SU-DHL-6 (cell line): ENCODE measurements at regions not wholly inside any gene's neighbourhood (a gene's known extent, or its start where the extent isn't known, plus 50 kb on each side); places are given as distances from the start of the nearest gene placed in this dataset.

Source experiments
- H2AFZ ChIP-seq: fragments of 200-600 bp; sonication (generic); 2 replicates; pipeline ENCODE4 v1.6.1; 2014; ENCODE audit warnings: low read depth, mild to moderate bottlenecking, moderate library complexity, mixed read lengths, antibody characterized with exemption, low read length; ENCODE audit not compliant: severe bottlenecking
- H3F3A ChIP-seq: fragments of 200-600 bp; shearing (Covaris generic); 2 replicates; pipeline ENCODE4 v1.6.0; 2016; ENCODE audit warnings: antibody characterized with exemption, mild to moderate bottlenecking; ENCODE audit not compliant: insufficient read depth
- H3K27ac ChIP-seq: fragments of 200-600 bp; sonication (generic); 2 replicates; pipeline ENCODE4 v1.5.1; 2016; ENCODE audit warnings: low read depth, mild to moderate bottlenecking, low read length, moderate library complexity, mixed read lengths
- H3K27me3 ChIP-seq: fragments of 200-600 bp; sonication (generic), shearing (Covaris generic); 2 replicates; pipeline ENCODE4 v1.6.0; 2014; ENCODE audit warnings: mild to moderate bottlenecking, low read length
- H3K36me3 ChIP-seq: fragments of 200-600 bp; sonication (generic); 2 replicates; pipeline ENCODE4 v1.6.1; 2014; ENCODE audit warnings: mild to moderate bottlenecking, low read length, mixed read lengths
- H3K4me2 ChIP-seq: fragments of 300-600, 200-600 bp; shearing (Covaris generic), sonication (generic); 2 replicates; pipeline ENCODE4 v1.6.0; 2014; ENCODE audit warnings: low read length, low read depth, mild to moderate bottlenecking; ENCODE audit not compliant: poor library complexity, severe bottlenecking
- H3K4me3 ChIP-seq: fragments of 200-600 bp; sonication (generic); 2 replicates; pipeline ENCODE4 v1.5.1; 2014; ENCODE audit warnings: antibody characterized with exemption, low read length, mild to moderate bottlenecking, mixed read lengths; ENCODE audit not compliant: insufficient read depth, poor library complexity, severe bottlenecking
- H3K79me2 ChIP-seq: fragments of 200-600 bp; sonication (generic); 2 replicates; pipeline ENCODE4 v1.6.1; 2014; ENCODE audit warnings: mild to moderate bottlenecking, low read length, moderate library complexity; ENCODE audit not compliant: insufficient read depth
- H3K9ac ChIP-seq: fragments of 200-600 bp; sonication (generic); 2 replicates; pipeline ENCODE4 v1.7.0; 2014; ENCODE audit warnings: mild to moderate bottlenecking, low read length
- H3K9me2 ChIP-seq: fragments of 200-600 bp; sonication (generic); replicated peaks from 2 replicates; pipeline ENCODE4 v1.6.1; 2014; ENCODE audit warnings: low read length; ENCODE audit not compliant: insufficient read depth
- H3K9me3 ChIP-seq: fragments of 200-600 bp; sonication (generic); 2 replicates; pipeline ENCODE4 v1.6.1; 2014; ENCODE audit warnings: low read length, mixed read lengths; ENCODE audit not compliant: insufficient read depth
- H4K20me1 ChIP-seq: fragments of 200-600 bp; sonication (generic); 2 replicates; pipeline ENCODE4 v1.6.1; 2014; ENCODE audit warnings: low read depth, mild to moderate bottlenecking, antibody characterized with exemption, low read length, moderate library complexity, mixed read lengths
- EZH2phosphoT487 ChIP-seq: fragments of 200-600 bp; sonication (generic), shearing (Covaris generic); conservative IDR thresholded peaks from 2 replicates; pipeline ENCODE4 v1.6.1; 2018; ENCODE audit warnings: mild to moderate bottlenecking, antibody characterized with exemption, low read length, moderate library complexity, mixed read lengths
- TF ChIP-seq, protein P1 (sequence below): fragments of 200-600 bp; sonication (generic); IDR thresholded peaks from one replicate; pipeline ENCODE4 v1.5.1; 2017; ENCODE audit warnings: antibody characterized with exemption, mild to moderate bottlenecking, low read length, moderate library complexity; ENCODE audit not compliant: insufficient read depth, poor library complexity, severe bottlenecking

DNA sequence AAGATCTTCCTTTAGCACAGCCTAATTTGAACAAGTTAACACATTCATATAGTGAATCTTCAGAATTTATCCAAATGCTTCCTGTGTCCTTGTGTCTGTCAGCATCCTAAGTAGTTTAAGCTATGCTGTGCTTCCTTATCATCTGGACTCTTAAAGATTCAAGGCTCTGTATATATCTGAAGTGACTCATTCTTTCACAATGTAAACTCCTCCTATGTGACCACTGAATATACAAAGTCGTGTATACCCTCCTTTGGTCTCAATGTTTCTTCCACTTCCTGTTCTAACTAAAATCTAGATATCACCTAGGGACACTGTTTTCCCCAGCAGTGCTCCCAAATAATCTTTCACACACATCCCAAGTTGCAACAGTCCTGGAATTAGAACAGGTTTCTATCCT, 935.7 kb upstream of the NUDT12 start:
- Histone ChIP-seq H3K27me3 (no peaks in the 10 kb centered on the region), H3K4me3 (no peak overlapping the region), H3K27ac (no peak overlapping the region), H3K79me2 (no peaks in the 10 kb centered on the region), H4K20me1 (no peaks in the 10 kb centered on the region), H3K36me3 (no peaks in the 10 kb centered on the region), H3F3A (no peaks in the 10 kb centered on the region), H3K9ac (no peak overlapping the region), H3K9me2 (no peaks in the 10 kb centered on the region), H2AFZ (no peak overlapping the region), H3K9me3 (no peaks in the 10 kb centered on the region), H3K4me2 (no peak overlapping the region)
- no peak for TF ChIP-seq EZH2phosphoT487

DNA sequence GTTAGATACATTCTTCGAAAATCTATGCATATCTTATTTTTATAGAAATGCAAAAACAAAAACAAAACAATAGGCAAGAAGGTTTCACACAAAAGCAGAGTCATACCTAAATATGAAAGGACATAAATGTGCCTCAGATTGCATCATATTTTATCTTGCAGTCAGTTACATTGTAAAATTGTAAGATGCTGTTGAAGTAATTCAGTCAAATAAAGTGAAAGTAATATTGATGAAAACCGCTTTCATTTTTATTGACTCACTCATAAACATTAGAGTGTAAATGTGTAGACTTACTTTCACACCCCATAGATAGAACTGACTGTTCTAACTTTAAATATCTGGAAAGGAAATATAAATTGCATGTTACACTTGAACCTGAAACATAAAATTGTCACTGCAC, 931.5 kb upstream of the NUDT12 start:
- no peak overlapping the region for H3K27ac ChIP-seq
- no peaks in the 10 kb centered on the region for H3K79me2 ChIP-seq
- H4K20me1 ChIP-seq: no peaks in the 10 kb centered on the region
- H3K36me3 ChIP-seq: no peaks in the 10 kb centered on the region
- H3K9ac ChIP-seq: no peak overlapping the region
- TF ChIP-seq, protein P1, sequence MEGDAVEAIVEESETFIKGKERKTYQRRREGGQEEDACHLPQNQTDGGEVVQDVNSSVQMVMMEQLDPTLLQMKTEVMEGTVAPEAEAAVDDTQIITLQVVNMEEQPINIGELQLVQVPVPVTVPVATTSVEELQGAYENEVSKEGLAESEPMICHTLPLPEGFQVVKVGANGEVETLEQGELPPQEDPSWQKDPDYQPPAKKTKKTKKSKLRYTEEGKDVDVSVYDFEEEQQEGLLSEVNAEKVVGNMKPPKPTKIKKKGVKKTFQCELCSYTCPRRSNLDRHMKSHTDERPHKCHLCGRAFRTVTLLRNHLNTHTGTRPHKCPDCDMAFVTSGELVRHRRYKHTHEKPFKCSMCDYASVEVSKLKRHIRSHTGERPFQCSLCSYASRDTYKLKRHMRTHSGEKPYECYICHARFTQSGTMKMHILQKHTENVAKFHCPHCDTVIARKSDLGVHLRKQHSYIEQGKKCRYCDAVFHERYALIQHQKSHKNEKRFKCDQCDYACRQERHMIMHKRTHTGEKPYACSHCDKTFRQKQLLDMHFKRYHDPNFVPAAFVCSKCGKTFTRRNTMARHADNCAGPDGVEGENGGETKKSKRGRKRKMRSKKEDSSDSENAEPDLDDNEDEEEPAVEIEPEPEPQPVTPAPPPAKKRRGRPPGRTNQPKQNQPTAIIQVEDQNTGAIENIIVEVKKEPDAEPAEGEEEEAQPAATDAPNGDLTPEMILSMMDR: no peak
- H2AFZ ChIP-seq: no peak overlapping the region
- no peaks in the 10 kb centered on the region for H3F3A ChIP-seq
- no peak overlapping the region for H3K4me2 ChIP-seq
- H3K27me3 ChIP-seq: no peaks in the 10 kb centered on the region
- H3K4me3 ChIP-seq: no peak overlapping the region
- no peaks in the 10 kb centered on the region for H3K9me2 ChIP-seq
- H3K9me3 ChIP-seq: no peaks in the 10 kb centered on the region

GRCh38 chr5:104472811-104473210, 910.2 kb upstream of the NUDT12 start:
- no peak overlapping the region for H3K4me3 ChIP-seq
- H3F3A ChIP-seq: no peaks in the 10 kb centered on the region
- no peaks in the 10 kb centered on the region for H3K9me3 ChIP-seq
- H3K9me2 ChIP-seq: no peaks in the 10 kb centered on the region
- H3K4me2 ChIP-seq: no peak overlapping the region
- TF ChIP-seq, protein P1: no peak
- TF ChIP-seq EZH2phosphoT487: no peak
- no peak overlapping the region for H3K9ac ChIP-seq
- H3K27ac ChIP-seq: no peak overlapping the region
- no peaks in the 10 kb centered on the region for H3K27me3 ChIP-seq
- H4K20me1 ChIP-seq: no peaks in the 10 kb centered on the region
- no peaks in the 10 kb centered on the region for H3K36me3 ChIP-seq
- H3K79me2 ChIP-seq: no peaks in the 10 kb centered on the region
- no peak overlapping the region for H2AFZ ChIP-seq

- Histone ChIP-seq H3K9ac (no peak overlapping the region), H4K20me1 (no peaks in the 10 kb centered on the region), H3K27ac (no peak overlapping the region), H3K9me3 (no peaks in the 10 kb centered on the region), H3K4me2 (no peak overlapping the region), H2AFZ (no peak overlapping the region), H3K36me3 (no peaks in the 10 kb centered on the region), H3K27me3 (no peaks in the 10 kb centered on the region), H3K4me3 (no peak overlapping the region), H3F3A (no peaks in the 10 kb centered on the region), H3K9me2 (no peaks in the 10 kb centered on the region), H3K79me2 (no peaks in the 10 kb centered on the region)
- TF ChIP-seq, protein P1: no peak
- no peak for TF ChIP-seq EZH2phosphoT487
These were observed 893.5 kb upstream of the NUDT12 start for GRCh38 chr5:104456122-104456521.
